Neural cell (in vitro differentiated cells): ENCODE measurements at regions not wholly inside any gene's neighbourhood (a gene's known extent, or its start where the extent isn't known, plus 50 kb on each side); places are given as distances from the start of the nearest gene placed in this dataset.

Source experiments
- EP300 ChIP-seq: fragments of 450-650 bp; conservative IDR thresholded peaks from 2 replicates; pipeline ENCODE4 v1.6.1; 2014; ENCODE audit warnings: antibody characterized with exemption, mild to moderate bottlenecking, moderate library complexity; ENCODE audit not compliant: poor library complexity, severe bottlenecking
- EZH2 ChIP-seq: fragments of 200-600, 300-800 bp; shearing (Covaris generic), sonication (generic); IDR thresholded peaks from 2 replicates; pipeline ENCODE4 v1.6.1; 2014; ENCODE audit warnings: antibody characterized with exemption, low read length, borderline replicate concordance, mild to moderate bottlenecking; ENCODE audit not compliant: insufficient read depth, poor library complexity, severe bottlenecking
- POLR2AphosphoS5 ChIP-seq: IDR thresholded peaks from 2 replicates; pipeline ENCODE4 v1.6.1; 2012
- TAF1 ChIP-seq: IDR thresholded peaks from 2 replicates; pipeline ENCODE4 v1.6.1; 2012; ENCODE audit warnings: low read depth
- TF ChIP-seq, protein P1 (sequence below): fragments of 450-650 bp; IDR thresholded peaks from 2 replicates; pipeline ENCODE4 v1.5.1; 2014; ENCODE audit warnings: antibody characterized with exemption, mild to moderate bottlenecking, moderate library complexity; ENCODE audit not compliant: poor library complexity, severe bottlenecking
- TF ChIP-seq, protein P2 (sequence below): IDR thresholded peaks from 2 replicates; pipeline ENCODE4 v1.6.1; 2012; ENCODE audit warnings: borderline replicate concordance

DNA sequence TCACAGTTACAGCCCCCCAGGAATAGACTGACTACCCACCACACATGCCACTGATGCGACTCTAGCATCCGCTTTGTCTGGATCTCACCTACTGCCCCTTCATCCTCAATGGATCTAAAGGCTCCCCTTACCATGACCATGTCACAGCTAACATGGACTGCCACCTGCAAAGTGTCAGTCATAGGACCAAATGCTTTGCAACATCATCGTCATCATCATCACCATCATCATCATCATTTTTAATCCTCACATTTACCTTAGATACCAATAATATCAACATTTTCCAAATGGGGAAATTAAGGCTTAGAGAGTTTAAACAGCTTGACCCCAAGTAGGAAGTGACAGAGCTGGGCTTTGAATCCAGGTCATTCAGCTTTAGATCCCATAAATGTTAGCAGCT is 60.1 kb upstream of the NEDD4L start:
- TF ChIP-seq EP300 (no peak), EZH2 (no peak), TAF1 (no peak), POLR2AphosphoS5 (no peak)
- TF ChIP-seq, protein P1, sequence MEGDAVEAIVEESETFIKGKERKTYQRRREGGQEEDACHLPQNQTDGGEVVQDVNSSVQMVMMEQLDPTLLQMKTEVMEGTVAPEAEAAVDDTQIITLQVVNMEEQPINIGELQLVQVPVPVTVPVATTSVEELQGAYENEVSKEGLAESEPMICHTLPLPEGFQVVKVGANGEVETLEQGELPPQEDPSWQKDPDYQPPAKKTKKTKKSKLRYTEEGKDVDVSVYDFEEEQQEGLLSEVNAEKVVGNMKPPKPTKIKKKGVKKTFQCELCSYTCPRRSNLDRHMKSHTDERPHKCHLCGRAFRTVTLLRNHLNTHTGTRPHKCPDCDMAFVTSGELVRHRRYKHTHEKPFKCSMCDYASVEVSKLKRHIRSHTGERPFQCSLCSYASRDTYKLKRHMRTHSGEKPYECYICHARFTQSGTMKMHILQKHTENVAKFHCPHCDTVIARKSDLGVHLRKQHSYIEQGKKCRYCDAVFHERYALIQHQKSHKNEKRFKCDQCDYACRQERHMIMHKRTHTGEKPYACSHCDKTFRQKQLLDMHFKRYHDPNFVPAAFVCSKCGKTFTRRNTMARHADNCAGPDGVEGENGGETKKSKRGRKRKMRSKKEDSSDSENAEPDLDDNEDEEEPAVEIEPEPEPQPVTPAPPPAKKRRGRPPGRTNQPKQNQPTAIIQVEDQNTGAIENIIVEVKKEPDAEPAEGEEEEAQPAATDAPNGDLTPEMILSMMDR = no peak
- TF ChIP-seq, protein P2, sequence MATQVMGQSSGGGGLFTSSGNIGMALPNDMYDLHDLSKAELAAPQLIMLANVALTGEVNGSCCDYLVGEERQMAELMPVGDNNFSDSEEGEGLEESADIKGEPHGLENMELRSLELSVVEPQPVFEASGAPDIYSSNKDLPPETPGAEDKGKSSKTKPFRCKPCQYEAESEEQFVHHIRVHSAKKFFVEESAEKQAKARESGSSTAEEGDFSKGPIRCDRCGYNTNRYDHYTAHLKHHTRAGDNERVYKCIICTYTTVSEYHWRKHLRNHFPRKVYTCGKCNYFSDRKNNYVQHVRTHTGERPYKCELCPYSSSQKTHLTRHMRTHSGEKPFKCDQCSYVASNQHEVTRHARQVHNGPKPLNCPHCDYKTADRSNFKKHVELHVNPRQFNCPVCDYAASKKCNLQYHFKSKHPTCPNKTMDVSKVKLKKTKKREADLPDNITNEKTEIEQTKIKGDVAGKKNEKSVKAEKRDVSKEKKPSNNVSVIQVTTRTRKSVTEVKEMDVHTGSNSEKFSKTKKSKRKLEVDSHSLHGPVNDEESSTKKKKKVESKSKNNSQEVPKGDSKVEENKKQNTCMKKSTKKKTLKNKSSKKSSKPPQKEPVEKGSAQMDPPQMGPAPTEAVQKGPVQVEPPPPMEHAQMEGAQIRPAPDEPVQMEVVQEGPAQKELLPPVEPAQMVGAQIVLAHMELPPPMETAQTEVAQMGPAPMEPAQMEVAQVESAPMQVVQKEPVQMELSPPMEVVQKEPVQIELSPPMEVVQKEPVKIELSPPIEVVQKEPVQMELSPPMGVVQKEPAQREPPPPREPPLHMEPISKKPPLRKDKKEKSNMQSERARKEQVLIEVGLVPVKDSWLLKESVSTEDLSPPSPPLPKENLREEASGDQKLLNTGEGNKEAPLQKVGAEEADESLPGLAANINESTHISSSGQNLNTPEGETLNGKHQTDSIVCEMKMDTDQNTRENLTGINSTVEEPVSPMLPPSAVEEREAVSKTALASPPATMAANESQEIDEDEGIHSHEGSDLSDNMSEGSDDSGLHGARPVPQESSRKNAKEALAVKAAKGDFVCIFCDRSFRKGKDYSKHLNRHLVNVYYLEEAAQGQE = no peak
